ENCODE measurements at regions not wholly inside any gene's neighbourhood (a gene's known extent, or its start where the extent isn't known, plus 50 kb on each side); places are given as distances from the start of the nearest gene placed in this dataset.

DNA sequence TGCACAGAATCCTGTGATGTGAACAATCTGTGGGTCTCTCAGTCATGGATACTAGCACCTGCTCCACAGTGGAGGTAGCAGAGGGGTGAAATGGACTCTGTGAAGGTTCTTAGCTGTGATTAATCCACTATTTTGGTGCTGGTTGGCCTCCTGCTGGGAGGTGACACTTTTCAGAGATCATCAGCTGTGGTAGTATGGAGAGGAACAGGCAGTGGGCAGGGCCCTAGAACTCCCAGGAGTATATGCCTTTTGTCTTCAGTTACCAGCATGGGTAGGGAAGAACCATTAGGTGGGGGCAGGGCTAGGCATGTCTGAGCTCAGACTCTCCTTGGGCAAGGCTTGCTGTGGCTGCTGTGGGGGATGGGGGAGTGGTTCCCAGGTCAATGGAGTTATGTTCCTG lies 54.0 kb upstream of the KCNJ15 start:
- H3K27ac ChIP-seq, result no peak overlapping the region
- TF ChIP-seq ZFX (IDR thresholded peaks at IDR 0.05; ENCODE audit: borderline replicate concordance), result no peak

GRCh38 chr21:38203229-38203628 lies 53.6 kb upstream of the KCNJ15 start:
- H3K27ac ChIP-seq, result no peak overlapping the region
- TF ChIP-seq ZFX (IDR thresholded peaks at IDR 0.05; ENCODE audit: borderline replicate concordance), result no peak
- TF ChIP-seq, protein P1, sequence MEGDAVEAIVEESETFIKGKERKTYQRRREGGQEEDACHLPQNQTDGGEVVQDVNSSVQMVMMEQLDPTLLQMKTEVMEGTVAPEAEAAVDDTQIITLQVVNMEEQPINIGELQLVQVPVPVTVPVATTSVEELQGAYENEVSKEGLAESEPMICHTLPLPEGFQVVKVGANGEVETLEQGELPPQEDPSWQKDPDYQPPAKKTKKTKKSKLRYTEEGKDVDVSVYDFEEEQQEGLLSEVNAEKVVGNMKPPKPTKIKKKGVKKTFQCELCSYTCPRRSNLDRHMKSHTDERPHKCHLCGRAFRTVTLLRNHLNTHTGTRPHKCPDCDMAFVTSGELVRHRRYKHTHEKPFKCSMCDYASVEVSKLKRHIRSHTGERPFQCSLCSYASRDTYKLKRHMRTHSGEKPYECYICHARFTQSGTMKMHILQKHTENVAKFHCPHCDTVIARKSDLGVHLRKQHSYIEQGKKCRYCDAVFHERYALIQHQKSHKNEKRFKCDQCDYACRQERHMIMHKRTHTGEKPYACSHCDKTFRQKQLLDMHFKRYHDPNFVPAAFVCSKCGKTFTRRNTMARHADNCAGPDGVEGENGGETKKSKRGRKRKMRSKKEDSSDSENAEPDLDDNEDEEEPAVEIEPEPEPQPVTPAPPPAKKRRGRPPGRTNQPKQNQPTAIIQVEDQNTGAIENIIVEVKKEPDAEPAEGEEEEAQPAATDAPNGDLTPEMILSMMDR (IDR thresholded peaks at IDR 0.05), result no peak

- no peak for TF ChIP-seq ZFX (IDR thresholded peaks at IDR 0.05; ENCODE audit: borderline replicate concordance)
- TF ChIP-seq, protein P1 (IDR thresholded peaks at IDR 0.05), result no peak
- H3K27ac ChIP-seq, result no peak overlapping the region
Observed at GRCh38 chr21:38205940-38206339, 50.9 kb upstream of the KCNJ15 start.

GRCh38 chr21:38206646-38207045 lies 50.1 kb upstream of the KCNJ15 start:
- TF ChIP-seq, protein P1 (IDR thresholded peaks at IDR 0.05), result no peak
- no peak for TF ChIP-seq ZFX (IDR thresholded peaks at IDR 0.05; ENCODE audit: borderline replicate concordance)
- H3K27ac ChIP-seq, result no peak overlapping the region

All from 22Rv1 (cell line).